ENCODE measurements at regions not wholly inside any gene's neighbourhood (a gene's known extent, or its start where the extent isn't known, plus 50 kb on each side); places are given as distances from the start of the nearest gene placed in this dataset.
"Not testable (repeated sequence)": the region's sequence is repeated elsewhere in the genome, so short reads cannot be mapped to it uniquely, and the experiment has no call there.

GRCh38 chr10:65149878-65150277, 1628.7 kb downstream of the REEP3 start:
- H3K27me3 Mint-ChIP-seq = no peaks in the 10 kb centered on the region
- no peak overlapping the region for H3K4me3 Mint-ChIP-seq
- intact Hi-C loops (cut with micrococcal nuclease) = no loop called here
- H3K36me3 Mint-ChIP-seq (ENCODE audit: low read depth) = no peaks in the 10 kb centered on the region
- TF ChIP-seq, protein P1, sequence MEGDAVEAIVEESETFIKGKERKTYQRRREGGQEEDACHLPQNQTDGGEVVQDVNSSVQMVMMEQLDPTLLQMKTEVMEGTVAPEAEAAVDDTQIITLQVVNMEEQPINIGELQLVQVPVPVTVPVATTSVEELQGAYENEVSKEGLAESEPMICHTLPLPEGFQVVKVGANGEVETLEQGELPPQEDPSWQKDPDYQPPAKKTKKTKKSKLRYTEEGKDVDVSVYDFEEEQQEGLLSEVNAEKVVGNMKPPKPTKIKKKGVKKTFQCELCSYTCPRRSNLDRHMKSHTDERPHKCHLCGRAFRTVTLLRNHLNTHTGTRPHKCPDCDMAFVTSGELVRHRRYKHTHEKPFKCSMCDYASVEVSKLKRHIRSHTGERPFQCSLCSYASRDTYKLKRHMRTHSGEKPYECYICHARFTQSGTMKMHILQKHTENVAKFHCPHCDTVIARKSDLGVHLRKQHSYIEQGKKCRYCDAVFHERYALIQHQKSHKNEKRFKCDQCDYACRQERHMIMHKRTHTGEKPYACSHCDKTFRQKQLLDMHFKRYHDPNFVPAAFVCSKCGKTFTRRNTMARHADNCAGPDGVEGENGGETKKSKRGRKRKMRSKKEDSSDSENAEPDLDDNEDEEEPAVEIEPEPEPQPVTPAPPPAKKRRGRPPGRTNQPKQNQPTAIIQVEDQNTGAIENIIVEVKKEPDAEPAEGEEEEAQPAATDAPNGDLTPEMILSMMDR (IDR thresholded peaks at IDR 0.05) = no peak
- DNase-seq (no peak), ATAC-seq (ENCODE audit: low read depth) (no peak)
- ChIA-PET CTCF (no interaction called here), POLR2A (no interaction called here)
- H3K9me3 Mint-ChIP-seq = peaks cover 6% of the 10 kb centered on the region
- no peaks in the 10 kb centered on the region for H3K4me1 Mint-ChIP-seq
- H3K27ac Mint-ChIP-seq = no peak overlapping the region

DNA sequence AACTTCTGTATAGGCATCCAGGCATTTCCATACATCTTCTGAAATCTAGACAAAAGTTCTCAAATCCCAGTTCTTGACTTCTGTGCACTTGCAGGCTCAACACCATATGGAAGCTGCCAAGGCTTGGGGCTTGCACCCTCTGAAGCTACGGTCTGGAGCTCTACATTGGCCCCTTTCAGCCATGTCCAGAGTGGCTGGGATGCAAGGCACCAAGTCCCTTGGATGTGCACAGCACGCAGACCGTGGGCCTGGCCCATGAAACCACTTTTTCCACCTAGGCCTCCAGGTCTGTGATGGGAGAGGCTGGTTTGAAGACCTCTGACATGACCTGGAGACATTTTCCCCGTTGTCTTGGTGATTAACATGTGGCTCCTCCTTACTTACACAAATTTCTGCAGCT, 1645.1 kb downstream of the REEP3 start:
- H3K4me3 Mint-ChIP-seq = no peak overlapping the region
- no peaks in the 10 kb centered on the region for H3K27me3 Mint-ChIP-seq
- DNase-seq = no peak
- intact Hi-C loops (cut with micrococcal nuclease) = no loop called here
- TF ChIP-seq, protein P1 (IDR thresholded peaks at IDR 0.05) = no peak
- no peak for ATAC-seq (ENCODE audit: low read depth)
- ChIA-PET POLR2A (no interaction called here), CTCF (no interaction called here)
- no peak overlapping the region for H3K27ac Mint-ChIP-seq
- H3K36me3 Mint-ChIP-seq (ENCODE audit: low read depth) = no peaks in the 10 kb centered on the region
- peaks cover 11% of the 10 kb centered on the region for H3K9me3 Mint-ChIP-seq
- H3K4me1 Mint-ChIP-seq = no peaks in the 10 kb centered on the region

DNA sequence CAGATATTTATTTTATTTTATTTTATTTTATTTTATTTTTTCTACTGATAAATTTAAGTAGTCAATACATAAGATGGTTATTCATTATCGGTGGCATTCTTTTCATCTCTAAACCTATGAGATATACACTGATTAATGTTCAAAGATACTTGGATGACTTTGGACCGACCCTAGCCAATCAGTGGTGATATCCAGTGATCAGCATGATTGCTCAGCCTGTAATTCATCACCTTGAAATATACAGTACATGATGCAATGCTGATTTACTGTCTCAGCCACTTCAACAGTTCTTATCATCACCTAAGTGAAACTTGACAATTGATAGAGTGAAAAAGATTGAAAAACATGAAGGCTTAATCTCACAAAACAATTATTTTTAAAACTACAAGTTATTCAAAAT, 1651.0 kb downstream of the REEP3 start:
- ATAC-seq (ENCODE audit: low read depth) (no peak), DNase-seq (no peak)
- Mint-ChIP-seq H3K4me1 (no peaks in the 10 kb centered on the region), H3K4me3 (no peak overlapping the region), H3K27ac (no peak overlapping the region), H3K36me3 (ENCODE audit: low read depth) (no peaks in the 10 kb centered on the region), H3K9me3 (peaks cover 9% of the 10 kb centered on the region), H3K27me3 (no peaks in the 10 kb centered on the region)
- CTCF ChIA-PET = no interaction called here
- TF ChIP-seq, protein P1 (IDR thresholded peaks at IDR 0.05) = no peak
- POLR2A ChIA-PET = no interaction called here
- intact Hi-C loops (cut with micrococcal nuclease) = no loop called here

DNA sequence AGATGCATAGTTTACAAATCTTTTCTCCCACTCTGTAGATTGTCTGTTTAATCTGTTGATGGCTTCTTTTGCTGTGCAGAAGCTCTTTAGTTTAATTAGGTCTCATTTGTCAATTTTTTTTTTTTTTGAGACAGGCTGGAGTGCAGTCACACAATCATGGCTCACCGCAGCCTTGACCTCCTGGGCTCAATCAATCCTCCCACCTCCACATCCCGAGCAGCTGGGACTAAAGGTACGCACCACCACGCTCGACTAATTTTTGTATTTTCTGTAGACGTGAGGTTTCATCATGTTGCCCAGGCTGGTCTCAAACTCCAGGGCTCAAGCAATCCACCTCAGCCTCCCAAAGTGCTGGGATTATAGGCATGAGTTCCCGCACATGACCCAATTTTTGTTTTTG, 1655.8 kb downstream of the REEP3 start:
- TF ChIP-seq, protein P1 (IDR thresholded peaks at IDR 0.05) = no peak
- no peak overlapping the region for H3K4me3 Mint-ChIP-seq
- H3K4me1 Mint-ChIP-seq = no peaks in the 10 kb centered on the region
- CTCF ChIA-PET = no interaction called here
- ATAC-seq (ENCODE audit: low read depth) (no peak), DNase-seq (no peak)
- no peaks in the 10 kb centered on the region for H3K27me3 Mint-ChIP-seq
- no peaks in the 10 kb centered on the region for H3K36me3 Mint-ChIP-seq (ENCODE audit: low read depth)
- no peak overlapping the region for H3K27ac Mint-ChIP-seq
- peaks cover 21% of the 10 kb centered on the region for H3K9me3 Mint-ChIP-seq
- intact Hi-C loops (cut with micrococcal nuclease) = no loop called here
- POLR2A ChIA-PET = no interaction called here

- ATAC-seq (ENCODE audit: low read depth) = no peak
- CTCF ChIA-PET = no interaction called here
- no peaks in the 10 kb centered on the region for H3K36me3 Mint-ChIP-seq (ENCODE audit: low read depth)
- no peak for DNase-seq
- no peaks in the 10 kb centered on the region for H3K4me1 Mint-ChIP-seq
- H3K9me3 Mint-ChIP-seq = peaks cover 23% of the 10 kb centered on the region
- TF ChIP-seq, protein P1 (IDR thresholded peaks at IDR 0.05) = no peak
- H3K27ac Mint-ChIP-seq = no peak overlapping the region
- intact Hi-C loops (cut with micrococcal nuclease) = no loop called here
- POLR2A ChIA-PET = no interaction called here
- H3K27me3 Mint-ChIP-seq = no peaks in the 10 kb centered on the region
- no peak overlapping the region for H3K4me3 Mint-ChIP-seq
Observed at GRCh38 chr10:65183236-65183635, 1662.0 kb downstream of the REEP3 start.

DNA sequence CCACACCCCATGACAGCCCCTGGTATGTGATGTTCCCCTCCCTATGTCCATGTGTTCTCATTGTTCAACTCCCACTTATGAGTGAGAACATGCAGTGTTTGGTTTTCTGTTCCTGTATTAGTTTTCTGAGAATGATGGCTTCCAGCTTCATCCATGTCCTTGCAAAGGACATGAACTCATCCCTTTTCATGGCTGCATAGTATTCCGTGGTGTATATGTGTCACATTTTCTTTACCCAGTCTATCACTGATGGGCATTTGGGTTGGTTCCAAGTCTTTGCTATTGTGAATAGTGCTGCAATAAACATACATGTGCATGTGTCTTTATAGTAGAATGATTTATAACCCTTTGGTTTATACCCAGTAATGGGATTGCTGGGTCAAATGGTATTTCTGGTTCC, 1665.5 kb downstream of the REEP3 start:
- intact Hi-C loops (cut with micrococcal nuclease); DNase-seq; H3K36me3 Mint-ChIP-seq (ENCODE audit: low read depth); CTCF ChIA-PET; ATAC-seq (ENCODE audit: low read depth); POLR2A ChIA-PET; H3K27ac Mint-ChIP-seq; H3K4me3 Mint-ChIP-seq; H3K27me3 Mint-ChIP-seq; H3K9me3 Mint-ChIP-seq; H3K4me1 Mint-ChIP-seq: not testable (repeated sequence)
